ENCODE measurements at regions not wholly inside any gene's neighbourhood (a gene's known extent, or its start where the extent isn't known, plus 50 kb on each side); places are given as distances from the start of the nearest gene placed in this dataset.

DNA sequence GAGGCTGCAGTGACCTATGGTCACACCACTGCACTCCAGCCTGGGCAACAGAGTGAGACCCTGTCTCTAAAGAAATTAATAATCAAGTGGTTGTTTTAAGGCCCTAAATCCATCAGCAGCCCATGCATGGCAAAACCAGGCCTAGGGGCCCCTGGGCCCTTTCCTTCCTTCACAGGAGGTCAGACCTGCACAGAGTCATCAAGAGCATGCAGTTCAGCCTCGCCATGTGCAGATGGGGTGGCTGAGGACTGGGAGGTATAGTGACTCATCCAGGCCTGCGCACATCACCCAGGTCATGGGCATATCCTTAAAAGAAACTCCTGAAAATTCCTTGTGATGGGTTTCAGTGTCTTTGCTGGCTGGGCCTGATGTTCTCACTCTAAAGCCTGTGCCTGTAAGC lies 72.4 kb upstream of the AMZ2 start:
- H3K4me1 ChIP-seq = no peaks in the 10 kb centered on the region
- no peak for DNase-seq

DNA sequence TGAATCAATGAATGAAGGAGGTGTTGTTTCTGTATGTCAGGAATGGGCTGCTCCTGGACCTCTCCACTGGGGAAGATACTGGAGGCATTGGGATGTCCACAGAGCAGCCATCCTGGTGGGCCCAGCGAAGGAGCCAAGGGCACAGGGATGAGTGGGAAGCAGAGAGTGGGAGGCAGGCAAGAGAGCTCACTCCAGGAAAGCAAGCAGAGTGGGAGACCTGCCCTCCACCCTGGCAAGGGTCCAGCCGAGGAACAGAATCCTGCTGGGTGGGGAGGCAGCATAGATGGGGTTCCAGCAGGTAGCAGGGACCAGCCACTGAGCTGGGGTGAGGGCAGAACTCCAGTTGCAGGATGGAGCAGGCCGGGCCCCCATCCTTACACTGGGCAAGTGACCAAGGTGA lies 71.9 kb upstream of the AMZ2 start:
- no peak overlapping the region for H3K4me3 ChIP-seq
- DNase-seq = no peak
- H3K36me3 ChIP-seq = no peaks in the 10 kb centered on the region
- no peak overlapping the region for H3K27ac ChIP-seq
- no peaks in the 10 kb centered on the region for H3K27me3 ChIP-seq
- no peak for TF ChIP-seq POLR2A (IDR thresholded peaks at IDR 0.05)
- TF ChIP-seq CTCF (IDR thresholded peaks at IDR 0.05) = no peak
- peaks cover 0 to 4% (median 0%) of the 10 kb centered on the region in 4 donors for H3K9me3 ChIP-seq
- no peaks in the 10 kb centered on the region for H3K4me1 ChIP-seq

More for the DNA sequence above, 72.4 kb upstream of the AMZ2 start:
- H3K27ac ChIP-seq = no peak overlapping the region
- TF ChIP-seq CTCF (IDR thresholded peaks at IDR 0.05) = no peak
- TF ChIP-seq POLR2A (IDR thresholded peaks at IDR 0.05) = no peak
- no peak overlapping the region for H3K4me3 ChIP-seq
- no peaks in the 10 kb centered on the region for H3K36me3 ChIP-seq
- peaks cover 0 to 4% (median 0%) of the 10 kb centered on the region in 4 donors for H3K9me3 ChIP-seq
- no peaks in the 10 kb centered on the region for H3K27me3 ChIP-seq

- Histone ChIP-seq H3K9me3 (peaks cover 0 to 4% (median 0%) of the 10 kb centered on the region in 4 donors), H3K4me3 (no peak overlapping the region), H3K4me1 (no peaks in the 10 kb centered on the region), H3K27me3 (no peaks in the 10 kb centered on the region), H3K27ac (no peak overlapping the region), H3K36me3 (no peaks in the 10 kb centered on the region)
- no peak for TF ChIP-seq POLR2A (IDR thresholded peaks at IDR 0.05)
- no peak for TF ChIP-seq CTCF (IDR thresholded peaks at IDR 0.05)
- DNase-seq = no peak
Measured at GRCh38 chr17:68176718-68177117, 71.1 kb upstream of the AMZ2 start.

GRCh38 chr17:68178831-68179230 lies 69.0 kb upstream of the AMZ2 start:
- TF ChIP-seq POLR2A (IDR thresholded peaks at IDR 0.05) (no peak), CTCF (IDR thresholded peaks at IDR 0.05) (no peak)
- no peaks in the 10 kb centered on the region for H3K36me3 ChIP-seq
- DNase-seq = no peak
- peaks cover 0 to 3% (median under 1%) of the 10 kb centered on the region in 4 donors for H3K4me1 ChIP-seq
- no peak overlapping the region for H3K4me3 ChIP-seq
- H3K9me3 ChIP-seq = peaks cover 0 to 4% (median 0%) of the 10 kb centered on the region in 4 donors
- H3K27me3 ChIP-seq = no peaks in the 10 kb centered on the region
- no peak overlapping the region for H3K27ac ChIP-seq

- peaks cover 0 to 8% (median 3%) of the 10 kb centered on the region in 4 donors for H3K4me1 ChIP-seq
- no peak for TF ChIP-seq POLR2A (IDR thresholded peaks at IDR 0.05)
- TF ChIP-seq CTCF (IDR thresholded peaks at IDR 0.05) = no peak
- no peaks in the 10 kb centered on the region for H3K27me3 ChIP-seq
Measured at GRCh38 chr17:68179236-68179925, 68.5 kb upstream of the AMZ2 start.

More at GRCh38 chr17:68179236-68179925, 68.5 kb upstream of the AMZ2 start:
- no peak for DNase-seq
- Histone ChIP-seq H3K4me3 (no peak overlapping the region), H3K27ac (no peak overlapping the region), H3K36me3 (no peaks in the 10 kb centered on the region), H3K9me3 (peaks cover 0 to 4% (median 0%) of the 10 kb centered on the region in 4 donors)

Data from Peyer's patch (tissue), 4 donors.